IPS DF 19.7 (cell line): ENCODE measurements at regions not wholly inside any gene's neighbourhood (a gene's known extent, or its start where the extent isn't known, plus 50 kb on each side); places are given as distances from the start of the nearest gene placed in this dataset.

Experiments used
- DNase-seq: peaks from one replicate; pipeline ENCODE4 v3.0.0-alpha.2; 2013; ENCODE audit warnings: low read depth, low spot score

GRCh38 chr13:111893607-111894443 lies 173.1 kb upstream of the SOX1 start:
- DNase-seq = no peak

- no peak for DNase-seq
These were observed 170.8 kb upstream of the SOX1 start for GRCh38 chr13:111895896-111896821.

- no peak for DNase-seq
These were observed 169.6 kb upstream of the SOX1 start for GRCh38 chr13:111897178-111897845.

- DNase-seq = no peak
These were observed 169.1 kb upstream of the SOX1 start for GRCh38 chr13:111897846-111898215.

GRCh38 chr13:111898956-111899713 lies 167.8 kb upstream of the SOX1 start:
- no peak for DNase-seq

- no peak for DNase-seq
These were observed 167.1 kb upstream of the SOX1 start for GRCh38 chr13:111899714-111900389.

GRCh38 chr13:111900390-111901131 lies 166.4 kb upstream of the SOX1 start:
- no peak for DNase-seq

GRCh38 chr13:111901267-111901915 lies 165.6 kb upstream of the SOX1 start:
- DNase-seq = no peak

- no peak for DNase-seq
These were observed 164.2 kb upstream of the SOX1 start for GRCh38 chr13:111902726-111903125.

GRCh38 chr13:111903143-111903542 lies 163.8 kb upstream of the SOX1 start:
- no peak for DNase-seq

GRCh38 chr13:111904166-111904565 lies 162.8 kb upstream of the SOX1 start:
- DNase-seq = no peak

GRCh38 chr13:111904701-111905608 lies 162.0 kb upstream of the SOX1 start:
- DNase-seq = no peak

GRCh38 chr13:111905609-111905945 lies 161.4 kb upstream of the SOX1 start:
- no peak for DNase-seq

- no peak for DNase-seq
These were observed 160.6 kb upstream of the SOX1 start for GRCh38 chr13:111906306-111906705.

- no peak for DNase-seq
These were observed 160.1 kb upstream of the SOX1 start for GRCh38 chr13:111906816-111907215.

- no peak for DNase-seq
These were observed 159.5 kb upstream of the SOX1 start for GRCh38 chr13:111907341-111907880.

- DNase-seq = no peak
These were observed 158.6 kb upstream of the SOX1 start for GRCh38 chr13:111908361-111908760.

- DNase-seq = no peak
These were observed 158.0 kb upstream of the SOX1 start for GRCh38 chr13:111908981-111909380.
